Epithelial cell of esophagus (primary cell): ENCODE measurements at regions not wholly inside any gene's neighbourhood (a gene's known extent, or its start where the extent isn't known, plus 50 kb on each side); places are given as distances from the start of the nearest gene placed in this dataset.

Source experiments
- DNase-seq: peaks from one replicate; pipeline ENCODE4 v3.0.0; 2010; ENCODE audit warnings: low read depth
- H3K4me3 ChIP-seq: 2 replicates; pipeline ENCODE4 v1.5.1; 2011; ENCODE audit warnings: mild to moderate bottlenecking, low read length, control low read depth
- TF ChIP-seq, protein P1 (sequence below): IDR thresholded peaks from 2 replicates; pipeline ENCODE4 v1.5.1; 2011; ENCODE audit warnings: low read depth, mild to moderate bottlenecking, low read length, control low read depth, inconsistent platforms; ENCODE audit not compliant: insufficient read depth; ENCODE audit errors: missing control alignments

DNA sequence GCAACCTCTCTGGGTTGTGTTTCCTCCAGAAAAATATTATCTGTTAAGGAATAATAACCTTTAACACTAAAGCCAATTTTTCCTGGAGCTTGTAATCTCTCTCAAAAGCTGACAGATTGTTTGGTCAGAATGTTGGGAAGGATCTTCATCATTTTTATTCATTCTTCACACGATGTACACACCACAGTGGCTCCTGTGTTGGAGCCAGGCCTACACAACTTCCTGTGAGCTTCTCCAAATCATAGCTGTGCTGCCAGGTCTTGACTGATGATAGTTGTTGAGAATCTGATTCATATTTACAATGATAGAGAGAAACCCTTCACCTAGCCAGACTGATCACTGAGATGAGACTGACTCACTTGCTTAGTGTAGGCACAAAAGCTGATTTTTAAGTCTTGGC, 151.0 kb upstream of the ROBO2 start:
- TF ChIP-seq, protein P1, sequence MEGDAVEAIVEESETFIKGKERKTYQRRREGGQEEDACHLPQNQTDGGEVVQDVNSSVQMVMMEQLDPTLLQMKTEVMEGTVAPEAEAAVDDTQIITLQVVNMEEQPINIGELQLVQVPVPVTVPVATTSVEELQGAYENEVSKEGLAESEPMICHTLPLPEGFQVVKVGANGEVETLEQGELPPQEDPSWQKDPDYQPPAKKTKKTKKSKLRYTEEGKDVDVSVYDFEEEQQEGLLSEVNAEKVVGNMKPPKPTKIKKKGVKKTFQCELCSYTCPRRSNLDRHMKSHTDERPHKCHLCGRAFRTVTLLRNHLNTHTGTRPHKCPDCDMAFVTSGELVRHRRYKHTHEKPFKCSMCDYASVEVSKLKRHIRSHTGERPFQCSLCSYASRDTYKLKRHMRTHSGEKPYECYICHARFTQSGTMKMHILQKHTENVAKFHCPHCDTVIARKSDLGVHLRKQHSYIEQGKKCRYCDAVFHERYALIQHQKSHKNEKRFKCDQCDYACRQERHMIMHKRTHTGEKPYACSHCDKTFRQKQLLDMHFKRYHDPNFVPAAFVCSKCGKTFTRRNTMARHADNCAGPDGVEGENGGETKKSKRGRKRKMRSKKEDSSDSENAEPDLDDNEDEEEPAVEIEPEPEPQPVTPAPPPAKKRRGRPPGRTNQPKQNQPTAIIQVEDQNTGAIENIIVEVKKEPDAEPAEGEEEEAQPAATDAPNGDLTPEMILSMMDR, result no peak
- peak; percentile 11 for DNase-seq
- no peak overlapping the region for H3K4me3 ChIP-seq

DNA sequence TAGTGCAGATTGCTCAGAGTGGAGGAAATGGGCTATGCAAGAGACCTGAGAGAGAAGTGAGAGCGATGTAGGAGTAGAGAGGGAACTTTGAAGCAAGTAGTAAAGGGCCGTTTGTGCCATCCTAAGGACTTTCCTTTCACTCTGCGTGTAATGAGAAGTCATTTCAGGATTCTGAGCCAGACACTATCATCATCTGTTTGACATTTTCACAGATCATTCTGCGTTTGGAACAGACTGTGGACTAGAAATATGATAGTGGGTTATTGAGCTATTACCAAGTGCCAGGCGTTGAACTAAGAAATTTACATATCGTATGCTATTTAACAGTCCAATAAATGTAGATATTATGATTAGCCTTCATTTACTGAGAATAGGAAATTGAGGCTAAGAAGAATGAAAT, 150.0 kb upstream of the ROBO2 start:
- TF ChIP-seq, protein P1, result no peak
- no peak for DNase-seq
- no peak overlapping the region for H3K4me3 ChIP-seq

DNA sequence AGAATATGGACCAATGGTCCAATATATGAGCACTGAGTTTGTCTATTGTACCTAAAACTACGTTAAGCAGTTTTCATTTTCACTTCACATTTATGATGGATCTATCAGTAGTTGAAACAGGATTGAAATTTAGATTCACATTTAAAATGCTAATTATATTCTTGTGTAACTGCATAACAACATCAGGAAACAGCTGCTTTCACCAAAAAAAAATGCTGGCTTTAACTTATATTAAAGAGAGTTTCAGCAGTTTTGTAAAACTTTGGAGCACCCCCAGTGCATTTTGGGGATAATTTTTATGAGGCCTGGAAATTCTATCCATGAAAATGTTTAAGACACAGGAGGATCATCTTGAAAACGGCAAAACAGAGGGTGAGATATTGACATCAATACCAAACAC, 142.8 kb upstream of the ROBO2 start:
- H3K4me3 ChIP-seq, result no peak overlapping the region
- TF ChIP-seq, protein P1, result no peak
- no peak for DNase-seq

DNA sequence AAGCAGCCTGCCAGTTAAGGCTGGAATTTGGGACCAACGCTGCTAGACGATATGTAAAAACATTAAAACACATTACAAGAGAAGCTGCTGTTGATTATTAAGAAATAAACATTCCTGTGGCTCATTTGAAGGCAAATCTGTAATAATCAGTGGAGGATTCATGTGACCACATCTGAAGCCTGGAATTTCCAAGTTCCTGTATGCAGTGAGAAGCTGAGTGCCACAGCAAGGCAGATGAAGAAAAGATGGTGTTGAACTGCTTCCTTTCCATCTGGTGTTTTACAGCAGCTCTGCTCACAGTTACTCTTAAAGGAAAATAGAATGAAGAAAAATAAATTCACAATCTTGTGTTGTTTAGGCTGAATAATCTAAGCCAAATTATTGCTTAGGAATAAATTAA, 139.3 kb upstream of the ROBO2 start:
- TF ChIP-seq, protein P1, result no peak
- no peak for DNase-seq
- H3K4me3 ChIP-seq, result no peak overlapping the region

DNA sequence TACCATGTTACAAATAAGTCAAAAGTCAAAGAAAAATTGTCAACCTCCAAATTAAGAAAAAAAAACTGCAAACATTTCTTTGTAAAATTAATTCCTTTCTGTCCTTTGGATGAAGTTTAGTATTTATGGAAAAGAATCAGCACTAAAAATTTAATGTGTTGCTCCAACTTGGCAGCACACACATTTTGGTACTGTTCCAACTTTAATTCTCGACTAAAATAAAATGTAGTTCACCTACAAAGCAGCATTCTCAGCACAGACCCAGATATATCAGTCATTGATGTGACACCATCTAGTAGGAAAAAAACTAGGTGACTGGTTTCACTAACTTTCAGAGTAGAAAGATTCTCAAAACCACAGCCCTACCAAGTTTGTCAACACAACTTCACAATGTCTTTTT, 131.7 kb upstream of the ROBO2 start:
- no peak overlapping the region for H3K4me3 ChIP-seq
- TF ChIP-seq, protein P1, result no peak
- DNase-seq, result no peak

DNA sequence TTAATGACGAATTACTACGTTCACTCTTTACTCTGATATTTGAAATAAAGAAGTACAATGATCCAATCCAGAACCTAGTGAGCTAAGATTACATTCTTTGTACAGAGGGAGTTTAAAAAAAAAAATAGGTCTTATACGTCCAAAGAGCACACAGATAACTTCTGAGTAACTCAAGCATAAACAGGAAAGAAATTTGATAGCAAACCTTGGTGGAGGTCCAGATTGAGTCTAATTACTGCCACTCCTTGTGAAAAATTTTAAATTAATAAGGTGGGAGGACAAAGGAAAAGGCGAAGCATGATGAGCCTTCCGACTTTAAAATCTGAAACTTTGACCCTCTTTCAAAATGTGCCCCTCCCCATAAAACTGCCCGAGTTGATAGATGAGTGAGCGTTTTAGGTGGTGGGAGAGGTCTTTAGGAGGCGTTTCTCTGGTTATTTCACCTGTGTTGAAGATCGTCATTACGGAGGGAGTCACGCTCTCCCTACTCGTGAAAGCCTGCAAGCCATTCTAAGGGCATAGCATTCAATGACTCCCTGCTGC, 127.0 kb upstream of the ROBO2 start:
- TF ChIP-seq, protein P1, result no peak
- DNase-seq, result no peak
- H3K4me3 ChIP-seq, result no peak overlapping the region

DNA sequence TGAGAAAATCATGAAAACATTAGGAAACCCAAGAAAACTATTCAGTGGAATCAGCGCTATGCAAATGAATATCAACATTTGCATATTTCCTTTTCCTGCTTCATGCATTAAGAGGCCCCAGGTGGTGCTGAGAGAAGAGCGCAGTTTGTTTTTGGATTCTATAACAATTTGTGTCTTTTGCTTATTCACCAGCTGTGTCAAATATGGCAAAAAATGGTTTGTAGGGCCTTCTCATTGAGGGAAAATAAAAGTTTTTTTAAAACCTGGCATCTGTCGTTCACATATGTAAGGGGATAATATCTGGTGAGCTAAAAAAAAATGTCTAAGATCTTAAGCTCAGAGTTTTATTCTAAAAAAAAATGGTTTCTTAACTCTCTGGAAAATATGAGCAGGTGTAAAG, 122.5 kb upstream of the ROBO2 start:
- no peak overlapping the region for H3K4me3 ChIP-seq
- no peak for DNase-seq
- TF ChIP-seq, protein P1, result no peak
